Ishikawa (cell line): ENCODE measurements at regions not wholly inside any gene's neighbourhood (a gene's known extent, or its start where the extent isn't known, plus 50 kb on each side); places are given as distances from the start of the nearest gene placed in this dataset.

Experiments
- CEBPB ChIP-seq: IDR thresholded peaks from 2 replicates; pipeline ENCODE4 v1.6.1; 2012
- CREB1 ChIP-seq: IDR thresholded peaks from 2 replicates; pipeline ENCODE4 v1.6.1; 2012; ENCODE audit warnings: low read depth
- EGR1 ChIP-seq: IDR thresholded peaks from 2 replicates; pipeline ENCODE4 v1.6.1; 2012
- EP300 ChIP-seq: IDR thresholded peaks from 2 replicates; pipeline ENCODE4 v1.6.1; 2012; ENCODE audit warnings: borderline replicate concordance
- FOXM1 ChIP-seq: IDR thresholded peaks from 2 replicates; pipeline ENCODE4 v1.6.1; 2012; ENCODE audit warnings: low read depth, borderline replicate concordance
- MAX ChIP-seq: IDR thresholded peaks from 2 replicates; pipeline ENCODE4 v1.6.1; 2012
- NFIC ChIP-seq: IDR thresholded peaks from 2 replicates; pipeline ENCODE4 v1.6.1; 2012
- RAD21 ChIP-seq: IDR thresholded peaks from 2 replicates; pipeline ENCODE4 v1.6.1; 2012; ENCODE audit warnings: low read depth
- REST ChIP-seq: IDR thresholded peaks from 2 replicates; pipeline ENCODE4 v1.6.1; 2012; ENCODE audit warnings: low read depth, mild to moderate bottlenecking
- TAF1 ChIP-seq: IDR thresholded peaks from 2 replicates; pipeline ENCODE4 v1.6.1; 2012; ENCODE audit warnings: low read depth, mild to moderate bottlenecking
- TCF12 ChIP-seq: IDR thresholded peaks from 2 replicates; pipeline ENCODE4 v1.6.1; 2012; ENCODE audit warnings: low read depth
- TEAD4 ChIP-seq: IDR thresholded peaks from 2 replicates; pipeline ENCODE4 v1.6.1; 2012
- USF1 ChIP-seq: IDR thresholded peaks from 2 replicates; pipeline ENCODE4 v1.6.1; 2012
- YY1 ChIP-seq: IDR thresholded peaks from 2 replicates; pipeline ENCODE4 v1.6.1; 2012; ENCODE audit warnings: low read depth
- ZBTB7A ChIP-seq: IDR thresholded peaks from 2 replicates; pipeline ENCODE4 v1.6.1; 2012; ENCODE audit warnings: low read depth

- TF ChIP-seq TCF12 (peak; percentile 83), NFIC (peak; percentile 85), EP300 (peak; percentile 69), FOXM1 (peak; percentile 48; the same call in 1 of the 2 replicates), TEAD4 (peak; percentile 34; the same call in 1 of the 2 replicates), ZBTB7A (no peak), REST (no peak)
Measured at GRCh38 chr18:27413495-27414401, 228.6 kb upstream of the CHST9 start.

- TF ChIP-seq EP300 = no peak
Measured at GRCh38 chr18:27412556-27412955, 227.4 kb upstream of the CHST9 start.

- TF ChIP-seq REST (no peak), RAD21 (no peak), TAF1 (no peak), MAX (no peak), CREB1 (no peak), ZBTB7A (no peak), USF1 (no peak), FOXM1 (no peak), YY1 (no peak), NFIC (no peak), TCF12 (no peak), EGR1 (no peak), CEBPB (no peak), TEAD4 (no peak), EP300 (no peak)
Measured at GRCh38 chr18:27411911-27412310, 226.8 kb upstream of the CHST9 start.

- TF ChIP-seq ZBTB7A (no peak), USF1 (no peak), TCF12 (no peak), EP300 (no peak), CREB1 (no peak), CEBPB (no peak), TEAD4 (no peak), RAD21 (no peak), EGR1 (no peak), YY1 (no peak), TAF1 (no peak), NFIC (no peak), REST (no peak), FOXM1 (no peak)
Measured at GRCh38 chr18:27411013-27411412, 225.9 kb upstream of the CHST9 start.
